ENCODE measurements at regions not wholly inside any gene's neighbourhood (a gene's known extent, or its start where the extent isn't known, plus 50 kb on each side); places are given as distances from the start of the nearest gene placed in this dataset.

DNA sequence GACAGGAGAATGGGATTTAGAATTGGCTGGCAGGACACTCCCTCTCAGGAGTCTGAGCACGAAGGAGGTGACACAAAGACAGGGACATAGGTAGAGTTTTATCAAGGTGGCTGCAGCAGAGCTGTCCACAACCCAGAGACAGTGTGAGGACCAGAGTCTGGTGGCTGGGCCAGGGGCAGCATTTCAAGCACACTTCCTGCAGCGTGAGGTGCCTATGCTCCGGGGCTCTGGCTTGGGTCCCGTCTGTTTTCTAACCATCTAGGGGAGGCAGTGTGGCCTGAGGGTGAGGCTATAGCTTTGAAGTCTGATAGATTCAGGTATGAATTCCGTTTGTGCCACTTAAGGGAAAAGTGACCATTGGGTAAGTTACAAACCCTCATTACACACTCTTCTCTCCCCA lies 222.7 kb upstream of the ZMIZ1 start:
- TF ChIP-seq, protein P1, sequence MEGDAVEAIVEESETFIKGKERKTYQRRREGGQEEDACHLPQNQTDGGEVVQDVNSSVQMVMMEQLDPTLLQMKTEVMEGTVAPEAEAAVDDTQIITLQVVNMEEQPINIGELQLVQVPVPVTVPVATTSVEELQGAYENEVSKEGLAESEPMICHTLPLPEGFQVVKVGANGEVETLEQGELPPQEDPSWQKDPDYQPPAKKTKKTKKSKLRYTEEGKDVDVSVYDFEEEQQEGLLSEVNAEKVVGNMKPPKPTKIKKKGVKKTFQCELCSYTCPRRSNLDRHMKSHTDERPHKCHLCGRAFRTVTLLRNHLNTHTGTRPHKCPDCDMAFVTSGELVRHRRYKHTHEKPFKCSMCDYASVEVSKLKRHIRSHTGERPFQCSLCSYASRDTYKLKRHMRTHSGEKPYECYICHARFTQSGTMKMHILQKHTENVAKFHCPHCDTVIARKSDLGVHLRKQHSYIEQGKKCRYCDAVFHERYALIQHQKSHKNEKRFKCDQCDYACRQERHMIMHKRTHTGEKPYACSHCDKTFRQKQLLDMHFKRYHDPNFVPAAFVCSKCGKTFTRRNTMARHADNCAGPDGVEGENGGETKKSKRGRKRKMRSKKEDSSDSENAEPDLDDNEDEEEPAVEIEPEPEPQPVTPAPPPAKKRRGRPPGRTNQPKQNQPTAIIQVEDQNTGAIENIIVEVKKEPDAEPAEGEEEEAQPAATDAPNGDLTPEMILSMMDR (conservative IDR thresholded peaks at IDR 0.05 in 1 of 2, IDR thresholded peaks at IDR 0.05 in 1 of 2; ENCODE audit: extremely low read depth in 1 of 2, insufficient read depth in 1 of 2, low read depth in 1 of 2, low read length in 2 of 2) = no peak
- TF ChIP-seq EZH2 (IDR thresholded peaks at IDR 0.05; ENCODE audit: borderline replicate concordance, low read length) = no peak

Measured in mammary epithelial cell (primary cell).